ENCODE measurements at regions not wholly inside any gene's neighbourhood (a gene's known extent, or its start where the extent isn't known, plus 50 kb on each side); places are given as distances from the start of the nearest gene placed in this dataset.
"Not testable (repeated sequence)": the region's sequence is repeated elsewhere in the genome, so short reads cannot be mapped to it uniquely, and the experiment has no call there.

DNA sequence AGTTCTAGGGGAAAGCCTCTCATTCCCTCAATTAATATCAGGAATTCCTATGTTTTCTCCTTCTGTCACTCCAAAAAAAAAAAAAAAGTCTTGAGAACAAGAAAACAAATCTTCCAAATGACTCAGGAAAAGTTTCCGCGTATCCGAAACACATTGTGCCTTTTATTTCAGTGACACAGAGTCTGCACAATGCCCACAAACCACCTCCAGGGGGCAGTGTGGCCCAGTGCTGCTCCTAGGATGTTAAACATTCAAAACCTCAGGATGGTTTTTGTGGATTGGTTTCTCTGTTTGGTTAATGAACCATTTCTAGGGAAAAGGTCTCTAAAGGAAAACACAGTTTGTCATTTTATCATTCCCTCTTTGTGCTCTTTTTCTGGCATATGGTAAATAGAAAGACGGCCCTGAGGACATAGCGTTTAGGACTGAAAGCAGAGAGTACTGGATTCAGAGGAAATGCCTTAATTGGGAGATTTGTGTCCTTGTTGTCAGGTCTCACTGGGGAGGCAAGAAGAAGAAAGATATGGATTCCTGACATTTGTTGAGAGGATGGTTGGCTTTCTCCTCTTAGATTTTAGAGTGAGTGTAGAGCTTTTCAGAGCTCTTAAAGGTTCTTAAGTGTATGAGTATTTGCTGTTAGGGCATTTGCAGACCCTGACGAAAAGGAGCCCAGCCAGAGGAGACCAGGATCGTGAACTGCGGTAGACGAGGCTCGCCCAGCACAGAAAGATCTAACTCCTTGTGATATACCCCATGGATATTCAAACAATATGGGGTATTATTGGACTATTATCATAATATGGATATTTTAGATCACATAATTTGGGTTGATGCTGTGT lies 65.7 kb upstream of the MAP9 start:
- DNase-seq: peak; percentile 74

DNA sequence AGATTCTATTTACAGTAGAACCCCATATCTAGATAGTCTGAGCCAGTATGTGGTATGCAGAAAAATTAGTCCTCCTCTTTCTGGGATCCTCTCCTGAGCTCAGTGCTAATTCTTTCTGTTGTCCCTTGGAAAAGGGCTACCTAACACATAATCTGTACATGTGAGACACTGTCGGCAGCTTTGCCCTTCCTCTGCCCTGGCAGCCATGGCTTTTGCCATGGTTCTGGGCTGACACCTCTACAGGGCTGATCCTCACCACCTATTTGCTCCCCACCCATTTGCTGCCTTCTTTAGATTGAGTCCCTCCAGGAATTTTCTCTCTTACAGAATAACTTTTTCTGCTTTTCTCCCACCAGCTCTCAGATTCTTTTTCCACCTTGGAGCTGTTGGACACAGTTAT lies 64.7 kb upstream of the MAP9 start:
- no peak for DNase-seq

DNA sequence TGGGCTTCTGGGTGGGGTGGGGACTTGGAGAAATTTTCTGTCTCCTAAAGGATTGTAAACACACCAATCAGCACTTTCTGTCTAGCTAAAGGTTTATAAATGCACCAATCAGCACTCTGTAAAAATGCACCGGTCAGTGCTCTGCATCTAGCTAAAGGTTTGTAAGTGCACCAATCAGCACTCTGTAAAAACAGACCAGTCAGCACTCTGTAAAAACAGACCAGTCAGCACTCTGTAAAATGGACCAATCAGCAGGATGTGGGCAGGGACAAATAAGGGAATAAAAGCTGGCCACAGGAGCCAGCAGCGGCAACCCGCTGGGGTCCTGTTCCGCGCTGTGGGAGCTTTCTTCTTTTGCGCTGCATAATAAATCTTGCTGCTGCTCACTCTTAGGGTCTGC lies 63.0 kb upstream of the MAP9 start:
- not testable (repeated sequence) for DNase-seq

DNA sequence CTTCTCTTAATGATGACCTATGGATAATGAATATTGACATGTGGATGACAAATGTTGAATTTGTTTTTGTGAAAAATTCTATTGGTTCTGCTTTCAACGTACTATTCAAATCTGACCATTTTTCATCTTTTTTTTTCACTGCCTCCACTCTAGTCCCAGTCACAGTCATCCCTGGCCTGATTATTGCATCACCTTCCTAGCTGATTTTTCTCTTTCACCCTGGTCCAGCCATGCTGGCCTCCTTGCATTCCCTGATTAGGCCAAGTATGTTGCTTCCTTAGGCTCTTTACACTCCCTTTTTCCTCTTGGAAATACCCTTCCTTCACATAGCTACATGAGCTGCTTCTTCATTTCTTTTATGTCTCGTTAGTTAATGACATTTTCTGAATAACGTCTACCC lies 58.1 kb upstream of the MAP9 start:
- no peak for DNase-seq

DNA sequence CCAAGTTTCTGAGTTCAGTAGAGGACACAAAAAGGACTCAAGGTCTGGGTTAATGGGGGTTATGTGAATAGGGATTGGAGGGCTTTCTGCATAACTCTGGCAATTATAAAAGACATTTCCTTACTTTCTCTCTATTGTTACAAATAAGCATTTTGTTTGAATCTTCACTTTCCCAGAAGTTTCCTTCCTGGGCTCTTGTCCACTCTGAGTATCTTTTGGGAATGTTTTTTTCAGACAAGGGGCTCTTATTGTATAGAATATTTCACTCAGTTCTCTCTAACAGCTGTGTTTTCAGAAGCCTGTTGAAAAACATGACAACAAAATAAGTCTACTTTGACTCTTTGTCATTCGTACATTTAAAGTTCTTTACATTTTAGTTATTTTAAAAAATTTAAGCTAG lies 57.6 kb upstream of the MAP9 start:
- no peak for DNase-seq

DNA sequence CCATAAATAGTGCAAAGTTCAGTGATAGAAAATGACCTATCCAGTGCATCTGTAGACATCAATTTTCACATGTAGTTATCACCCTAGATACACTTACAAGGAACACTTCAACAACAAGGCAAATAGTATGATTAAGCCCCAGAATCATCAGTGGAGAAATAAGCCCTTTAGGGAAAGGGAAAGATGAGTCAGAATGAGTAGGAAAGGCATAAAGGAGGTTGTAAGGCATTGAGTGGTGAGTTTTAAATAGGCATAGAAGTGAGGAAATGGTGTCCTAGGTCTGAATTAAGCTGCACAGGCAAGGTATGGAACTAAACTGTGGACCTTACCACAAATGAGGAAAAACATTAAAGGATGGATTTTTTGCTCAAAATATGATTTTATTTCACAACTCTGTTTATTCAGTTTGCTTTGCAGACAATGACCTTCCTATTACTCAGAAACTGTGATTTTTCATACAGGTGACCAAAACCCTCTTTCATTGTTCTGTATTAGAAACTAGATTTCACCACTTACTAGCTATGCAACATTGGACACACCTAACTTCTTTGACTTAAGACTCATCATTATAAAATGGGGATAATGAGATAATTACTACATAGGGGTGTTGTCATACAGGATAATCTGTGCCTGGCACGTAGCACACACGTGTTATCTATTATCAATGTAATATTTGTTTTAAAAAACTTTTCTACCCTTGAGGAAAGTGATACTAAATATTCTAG lies 57.0 kb upstream of the MAP9 start:
- peak; percentile 33 for DNase-seq

DNA sequence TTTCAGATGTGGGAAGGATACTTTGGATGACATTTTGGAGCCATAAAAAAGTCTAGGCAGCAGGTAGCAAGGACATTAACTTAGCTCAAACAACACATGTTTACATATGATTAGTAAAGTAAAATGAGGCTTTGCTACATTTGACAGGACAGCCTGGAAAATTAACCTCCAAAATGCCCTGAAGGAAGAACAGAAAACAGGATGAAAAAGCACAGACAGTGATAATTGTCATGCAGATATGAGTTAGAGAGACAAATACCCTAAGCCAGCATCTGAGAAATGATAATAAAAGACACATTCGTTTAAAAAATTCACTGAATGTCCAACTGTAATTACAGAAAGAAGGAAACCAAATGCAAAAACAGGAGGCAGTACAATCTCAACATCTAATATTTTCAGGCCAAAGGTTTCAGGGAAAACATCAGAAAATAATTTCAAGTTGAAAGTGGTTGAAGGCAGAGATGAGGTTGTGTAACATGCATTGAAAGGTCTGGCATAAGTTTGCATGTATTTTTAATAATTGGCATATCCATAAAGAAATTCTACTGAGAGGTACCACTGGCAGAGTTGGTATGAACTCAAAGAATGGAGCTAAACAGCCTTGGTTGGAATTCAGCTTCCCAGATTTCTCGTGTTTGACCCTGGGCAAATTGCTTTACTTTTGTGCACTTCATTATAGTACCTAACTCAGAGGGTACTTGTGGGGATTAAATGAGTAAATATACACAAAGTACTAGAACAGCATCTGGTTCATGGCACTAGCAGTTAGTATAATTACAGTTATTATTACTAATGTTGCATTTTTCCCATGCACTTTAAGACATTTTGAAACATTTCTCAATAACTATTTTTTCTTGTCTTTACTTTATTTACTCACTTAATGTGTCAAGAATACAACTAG lies 54.4 kb upstream of the MAP9 start:
- no peak for DNase-seq

DNA sequence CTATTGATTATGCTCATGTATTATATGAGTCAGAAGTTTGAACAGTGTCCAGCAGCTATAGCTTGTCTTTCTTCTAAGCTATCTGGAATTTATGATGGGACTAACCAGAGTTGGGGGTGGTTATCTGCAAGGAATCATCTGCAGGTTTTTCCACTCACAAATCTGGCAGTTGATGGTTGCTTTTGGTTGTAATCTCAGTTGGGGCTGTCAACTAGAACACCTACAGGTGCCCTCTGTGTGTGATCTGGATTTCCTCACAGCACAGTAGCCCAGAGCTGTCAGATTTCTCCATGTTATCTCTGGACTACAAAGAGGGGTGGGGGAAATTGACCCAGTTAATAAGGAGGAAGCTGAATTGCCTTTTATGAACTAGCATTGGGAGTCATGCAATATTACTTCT lies 51.4 kb upstream of the MAP9 start:
- DNase-seq: no peak

DNA sequence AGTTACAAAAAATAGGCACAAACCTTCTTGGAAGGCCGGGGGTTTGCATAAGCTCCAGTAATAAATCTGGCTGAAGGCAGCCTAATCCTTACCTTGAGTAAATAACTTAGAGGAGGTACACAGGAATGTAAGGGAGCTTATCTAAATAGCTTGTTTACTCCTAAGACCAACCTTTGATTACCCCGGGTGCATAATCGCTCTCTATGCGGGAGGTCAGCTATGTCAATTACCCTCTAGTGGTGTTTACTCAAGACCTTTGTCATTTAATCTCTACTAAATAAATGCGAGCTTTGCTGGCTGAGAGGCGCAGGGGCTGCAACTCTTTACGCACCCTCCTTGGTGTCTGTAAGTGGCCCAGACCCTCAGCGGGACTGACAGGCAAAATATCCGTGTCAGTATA lies 50.2 kb upstream of the MAP9 start:
- no peak for DNase-seq

Measured in fibroblast of skin of abdomen (primary cell).